ENCODE measurements at regions not wholly inside any gene's neighbourhood (a gene's known extent, or its start where the extent isn't known, plus 50 kb on each side); places are given as distances from the start of the nearest gene placed in this dataset.

DNA sequence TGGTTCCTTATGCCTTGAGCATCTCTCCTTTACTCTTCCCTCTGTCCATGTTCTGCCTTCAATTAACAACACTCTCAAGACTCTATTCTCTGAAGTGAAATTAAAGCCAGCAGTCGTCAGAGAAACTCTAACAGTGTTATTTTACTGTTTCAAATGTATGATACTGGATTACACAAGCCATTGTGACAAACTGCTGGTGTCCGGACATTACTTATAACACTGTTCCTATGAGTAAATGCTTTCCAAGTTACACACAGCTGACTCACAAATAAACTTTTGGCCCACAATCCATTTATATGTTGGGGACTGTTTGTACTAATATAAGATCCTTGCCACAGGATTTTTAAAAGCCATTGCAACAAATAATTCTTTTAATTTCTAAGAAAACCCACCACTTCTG, 63.2 kb upstream of the GHR start:
- Histone ChIP-seq H3K36me3 (ENCODE audit: control insufficient read depth, insufficient read depth, low read length) (no peaks in the 10 kb centered on the region), H3K4me3 (ENCODE audit: low read depth, low read length) (no peak overlapping the region), H3K9me3 (ENCODE audit: control insufficient read depth, insufficient read depth, low read length) (no peaks in the 10 kb centered on the region), H3K9ac (ENCODE audit: low read depth, low read length) (no peak overlapping the region), H3K4me1 (ENCODE audit: control insufficient read depth, insufficient read depth, low read length) (peaks cover 12% of the 10 kb centered on the region), H3K27me3 (ENCODE audit: control insufficient read depth, insufficient read depth, low read length) (no peaks in the 10 kb centered on the region)

- H3K9me3 ChIP-seq (ENCODE audit: control insufficient read depth, insufficient read depth, low read length), result no peaks in the 10 kb centered on the region
- H3K9ac ChIP-seq (ENCODE audit: low read depth, low read length), result no peak overlapping the region
- no peaks in the 10 kb centered on the region for H3K27me3 ChIP-seq (ENCODE audit: control insufficient read depth, insufficient read depth, low read length)
- peaks cover 12% of the 10 kb centered on the region for H3K4me1 ChIP-seq (ENCODE audit: control insufficient read depth, insufficient read depth, low read length)
- no peaks in the 10 kb centered on the region for H3K36me3 ChIP-seq (ENCODE audit: control insufficient read depth, insufficient read depth, low read length)
- no peak overlapping the region for H3K4me3 ChIP-seq (ENCODE audit: low read depth, low read length)
Observed at GRCh38 chr5:42360616-42361314, 62.5 kb upstream of the GHR start.

- no peaks in the 10 kb centered on the region for H3K36me3 ChIP-seq (ENCODE audit: control insufficient read depth, insufficient read depth, low read length)
- H3K9me3 ChIP-seq (ENCODE audit: control insufficient read depth, insufficient read depth, low read length), result no peaks in the 10 kb centered on the region
- no peaks in the 10 kb centered on the region for H3K27me3 ChIP-seq (ENCODE audit: control insufficient read depth, insufficient read depth, low read length)
- peaks cover 12% of the 10 kb centered on the region for H3K4me1 ChIP-seq (ENCODE audit: control insufficient read depth, insufficient read depth, low read length)
- no peak overlapping the region for H3K4me3 ChIP-seq (ENCODE audit: low read depth, low read length)
- no peak overlapping the region for H3K9ac ChIP-seq (ENCODE audit: low read depth, low read length)
Observed at GRCh38 chr5:42361315-42361688, 61.9 kb upstream of the GHR start.

GRCh38 chr5:42366051-42366450, 57.2 kb upstream of the GHR start:
- no peaks in the 10 kb centered on the region for H3K9me3 ChIP-seq (ENCODE audit: control insufficient read depth, insufficient read depth, low read length)
- H3K27me3 ChIP-seq (ENCODE audit: control insufficient read depth, insufficient read depth, low read length), result no peaks in the 10 kb centered on the region
- H3K4me1 ChIP-seq (ENCODE audit: control insufficient read depth, insufficient read depth, low read length), result peaks cover 3% of the 10 kb centered on the region
- H3K4me3 ChIP-seq (ENCODE audit: low read depth, low read length), result no peak overlapping the region
- no peak overlapping the region for H3K9ac ChIP-seq (ENCODE audit: low read depth, low read length)
- no peaks in the 10 kb centered on the region for H3K36me3 ChIP-seq (ENCODE audit: control insufficient read depth, insufficient read depth, low read length)

Data from iPS-15b (cell line).